Brain microvascular endothelial cell (primary cell): ENCODE measurements at regions not wholly inside any gene's neighbourhood (a gene's known extent, or its start where the extent isn't known, plus 50 kb on each side); places are given as distances from the start of the nearest gene placed in this dataset.

Experiments used
- DNase-seq: peaks from one replicate; pipeline ENCODE4 v3.0.0-alpha.2; 2020
- H3K27ac ChIP-seq: fragments of 250-450 bp; sonication (Bioruptor Pico); 2 replicates; pipeline ENCODE4 v1.5.1; 2020; ENCODE audit warnings: mild to moderate bottlenecking, moderate library complexity
- H3K27me3 ChIP-seq: fragments of 250-450 bp; sonication (Bioruptor Pico); replicated peaks from 2 replicates; pipeline ENCODE4 v1.5.1; 2020; ENCODE audit warnings: mild to moderate bottlenecking
- H3K36me3 ChIP-seq: fragments of 250-450 bp; sonication (Bioruptor Pico); replicated peaks from 2 replicates; pipeline ENCODE4 v1.5.1; 2020; ENCODE audit warnings: mild to moderate bottlenecking
- H3K4me3 ChIP-seq: 2 replicates; pipeline ENCODE4 v1.5.1; 2011; ENCODE audit warnings: low read depth, mild to moderate bottlenecking, control low read depth, low read length, moderate library complexity
- in situ Hi-C: cut with HindIII; loops from 2 replicates; pipeline ENCODE4 v1.10.0; 2017; ENCODE audit warnings: low sequenced_read_pairs, low pct_ligation_motif_present
- TF ChIP-seq, protein P1 (sequence below): IDR thresholded peaks from 2 replicates; pipeline ENCODE4 v1.5.1; 2011; ENCODE audit warnings: low read depth, mild to moderate bottlenecking, moderate library complexity, low read length, control low read depth, inconsistent platforms; ENCODE audit errors: missing control alignments

DNA sequence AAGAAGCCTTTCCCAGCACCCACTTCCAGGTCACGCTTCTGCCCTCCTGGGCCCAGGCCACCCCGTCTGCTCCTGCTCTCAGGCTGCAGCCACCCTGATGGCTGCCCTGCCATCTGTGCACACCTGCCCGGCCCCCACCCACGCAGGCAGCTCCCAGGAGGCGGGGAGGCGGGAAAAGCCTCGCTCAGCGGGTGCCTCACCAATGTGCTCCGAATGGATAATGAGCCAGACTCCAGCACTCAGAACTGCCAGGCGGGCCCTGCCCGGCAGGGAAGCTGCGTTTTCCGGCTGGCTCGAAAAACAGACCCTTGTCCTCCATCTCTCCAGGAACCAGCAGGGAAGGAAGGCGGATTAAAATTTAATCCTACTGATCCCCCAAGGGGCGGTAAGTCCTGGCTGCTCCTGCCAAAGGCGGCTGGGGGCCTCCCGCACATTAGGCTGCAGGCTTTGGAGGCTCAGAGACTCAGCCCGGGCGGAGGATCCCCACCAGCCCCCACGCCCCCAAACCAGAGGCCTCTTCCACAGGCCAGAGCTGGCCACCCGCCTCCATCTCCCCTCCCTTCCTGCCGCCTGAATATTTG, 104.0 kb downstream of the NCOR2 start:
- in situ Hi-C loops = no loop called here
- Histone ChIP-seq H3K4me3 (no peak overlapping the region), H3K27me3 (no peaks in the 10 kb centered on the region), H3K36me3 (peaks cover 34% of the 10 kb centered on the region), H3K27ac (no peak overlapping the region)
- TF ChIP-seq, protein P1, sequence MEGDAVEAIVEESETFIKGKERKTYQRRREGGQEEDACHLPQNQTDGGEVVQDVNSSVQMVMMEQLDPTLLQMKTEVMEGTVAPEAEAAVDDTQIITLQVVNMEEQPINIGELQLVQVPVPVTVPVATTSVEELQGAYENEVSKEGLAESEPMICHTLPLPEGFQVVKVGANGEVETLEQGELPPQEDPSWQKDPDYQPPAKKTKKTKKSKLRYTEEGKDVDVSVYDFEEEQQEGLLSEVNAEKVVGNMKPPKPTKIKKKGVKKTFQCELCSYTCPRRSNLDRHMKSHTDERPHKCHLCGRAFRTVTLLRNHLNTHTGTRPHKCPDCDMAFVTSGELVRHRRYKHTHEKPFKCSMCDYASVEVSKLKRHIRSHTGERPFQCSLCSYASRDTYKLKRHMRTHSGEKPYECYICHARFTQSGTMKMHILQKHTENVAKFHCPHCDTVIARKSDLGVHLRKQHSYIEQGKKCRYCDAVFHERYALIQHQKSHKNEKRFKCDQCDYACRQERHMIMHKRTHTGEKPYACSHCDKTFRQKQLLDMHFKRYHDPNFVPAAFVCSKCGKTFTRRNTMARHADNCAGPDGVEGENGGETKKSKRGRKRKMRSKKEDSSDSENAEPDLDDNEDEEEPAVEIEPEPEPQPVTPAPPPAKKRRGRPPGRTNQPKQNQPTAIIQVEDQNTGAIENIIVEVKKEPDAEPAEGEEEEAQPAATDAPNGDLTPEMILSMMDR = no peak
- DNase-seq = no peak

DNA sequence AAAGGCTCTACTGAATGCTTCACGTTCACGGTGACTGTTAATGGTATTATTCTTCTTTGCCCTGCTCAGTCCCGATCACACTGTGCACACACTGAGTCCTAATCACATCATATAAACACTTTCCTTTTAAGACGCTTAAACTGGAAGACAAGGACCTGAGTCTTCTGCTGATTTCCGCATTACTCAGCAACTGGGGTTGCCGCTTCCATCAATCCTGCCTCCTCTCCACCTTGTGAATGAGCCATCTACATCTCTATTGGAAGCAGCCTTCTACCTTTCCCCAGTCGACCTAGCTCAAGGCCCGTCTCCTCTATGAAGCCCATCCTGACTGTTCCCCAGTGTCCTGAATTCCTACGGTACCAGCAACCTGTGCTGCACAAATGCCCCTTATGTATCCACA, 104.7 kb downstream of the NCOR2 start:
- in situ Hi-C loops = no loop called here
- peaks cover 34% of the 10 kb centered on the region for H3K36me3 ChIP-seq
- no peak overlapping the region for H3K27ac ChIP-seq
- H3K4me3 ChIP-seq = no peak overlapping the region
- DNase-seq = no peak
- TF ChIP-seq, protein P1 = no peak
- H3K27me3 ChIP-seq = no peaks in the 10 kb centered on the region

GRCh38 chr12:124461851-124462623, 105.4 kb downstream of the NCOR2 start:
- TF ChIP-seq, protein P1 = no peak
- Histone ChIP-seq H3K4me3 (no peak overlapping the region), H3K27me3 (no peaks in the 10 kb centered on the region), H3K36me3 (peaks cover 34% of the 10 kb centered on the region), H3K27ac (no peak overlapping the region)
- in situ Hi-C loops = no loop called here
- no peak for DNase-seq

- in situ Hi-C loops = no loop called here
- H3K27me3 ChIP-seq = no peaks in the 10 kb centered on the region
- H3K27ac ChIP-seq = no peak overlapping the region
- peaks cover 36% of the 10 kb centered on the region for H3K36me3 ChIP-seq
- no peak for DNase-seq
- H3K4me3 ChIP-seq = no peak overlapping the region
- TF ChIP-seq, protein P1 = no peak
These were observed 106.2 kb downstream of the NCOR2 start for GRCh38 chr12:124461241-124461673.

- H3K36me3 ChIP-seq = peaks cover 41% of the 10 kb centered on the region
- DNase-seq = no peak
These were observed 106.6 kb downstream of the NCOR2 start for GRCh38 chr12:124460771-124461170.

More at GRCh38 chr12:124460771-124461170, 106.6 kb downstream of the NCOR2 start:
- TF ChIP-seq, protein P1 = no peak
- Histone ChIP-seq H3K27ac (no peak overlapping the region), H3K4me3 (no peak overlapping the region), H3K27me3 (no peaks in the 10 kb centered on the region)
- in situ Hi-C loops = no loop called here
